Neural cell (in vitro differentiated cells): ENCODE measurements at regions not wholly inside any gene's neighbourhood (a gene's known extent, or its start where the extent isn't known, plus 50 kb on each side); places are given as distances from the start of the nearest gene placed in this dataset.

Experiments used
- CTCF ChIP-seq: fragments of 450-650 bp; IDR thresholded peaks from 2 replicates; pipeline ENCODE4 v1.5.1; 2014; ENCODE audit warnings: antibody characterized with exemption, mild to moderate bottlenecking, moderate library complexity; ENCODE audit not compliant: poor library complexity, severe bottlenecking
- EP300 ChIP-seq: fragments of 450-650 bp; conservative IDR thresholded peaks from 2 replicates; pipeline ENCODE4 v1.6.1; 2014; ENCODE audit warnings: antibody characterized with exemption, mild to moderate bottlenecking, moderate library complexity; ENCODE audit not compliant: poor library complexity, severe bottlenecking
- MXI1 ChIP-seq: fragments of 450-650 bp; conservative IDR thresholded peaks from 2 replicates; pipeline ENCODE4 v1.6.1; 2014; ENCODE audit warnings: antibody characterized with exemption, mild to moderate bottlenecking; ENCODE audit not compliant: poor library complexity, severe bottlenecking
- POLR2AphosphoS5 ChIP-seq: IDR thresholded peaks from 2 replicates; pipeline ENCODE4 v1.6.1; 2012
- TAF1 ChIP-seq: IDR thresholded peaks from 2 replicates; pipeline ENCODE4 v1.6.1; 2012; ENCODE audit warnings: low read depth

DNA sequence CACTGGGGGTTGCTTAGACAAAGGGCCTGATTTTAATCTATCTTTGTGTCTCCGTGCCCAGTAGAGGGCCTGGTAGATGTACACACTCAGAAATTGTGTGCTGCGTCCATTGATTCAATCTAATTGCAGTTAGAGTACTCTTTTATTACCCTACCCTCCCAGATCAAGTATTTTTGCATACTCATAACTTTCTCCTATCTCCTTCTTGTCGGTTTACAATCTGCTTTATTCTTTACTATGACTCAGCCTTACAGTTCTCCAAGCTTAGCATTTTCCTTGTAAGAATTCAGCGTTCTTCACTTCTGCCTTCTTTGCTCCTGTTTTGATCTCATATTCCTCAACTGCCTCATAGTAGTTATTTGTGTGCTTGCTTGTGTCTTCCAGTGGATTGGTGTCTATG is 124.5 kb upstream of the ARRDC4 start:
- TF ChIP-seq POLR2AphosphoS5, result no peak
- no peak for TF ChIP-seq EP300
- TF ChIP-seq CTCF, result no peak
- TF ChIP-seq MXI1, result no peak
- no peak for TF ChIP-seq TAF1
